Endothelial cell of umbilical vein (primary cell): ENCODE measurements at regions not wholly inside any gene's neighbourhood (a gene's known extent, or its start where the extent isn't known, plus 50 kb on each side); places are given as distances from the start of the nearest gene placed in this dataset.
"Not testable (repeated sequence)": the region's sequence is repeated elsewhere in the genome, so short reads cannot be mapped to it uniquely, and the experiment has no call there.

Experiments used
- BruUV-seq: library from RNA; stranded (reverse); fragments of 400-500 nt; replicated peaks from 2 replicates; lab custom pipeline; 2021; lab: Mats Ljungman, UMichigan
- CTCF ChIA-PET: fragments of 300-600, 350-600 bp; sonication (Branson Sonifier 250); formaldehyde crosslinking; loops from one replicate; lab custom pipeline; 2021; ENCODE audit warnings: antibody characterized with exemption, inconsistent platforms; lab: Charles Lee
- POLR2A ChIA-PET: fragments of 300-600, 350-600 bp; sonication (Branson Sonifier 250); formaldehyde crosslinking; loops from one replicate; lab custom pipeline; 2021; ENCODE audit warnings: antibody characterized with exemption, inconsistent platforms; lab: Charles Lee
- DNase-seq: peaks from one replicate; pipeline ENCODE4 v3.0.0-alpha.2; 2011; ENCODE audit warnings: low read depth, low spot score
- FAIRE-seq: peaks from 2 replicates; lab custom pipeline; 2011; peaks lifted over from hg19 to GRCh38; lab: Jason Lieb, UNC
- H2AFZ ChIP-seq: 2 replicates; pipeline ENCODE4 v1.6.0; 2012; ENCODE audit warnings: low read depth, low read length, control low read depth, inconsistent platforms
- H3K27ac ChIP-seq: 2 replicates; pipeline ENCODE4 v1.5.1; 2011; ENCODE audit warnings: low read depth, mild to moderate bottlenecking, control low read depth, low read length, moderate library complexity; ENCODE audit not compliant: insufficient read depth
- H3K27me3 ChIP-seq, 2 experiments: 2 replicates each; pipeline versions ENCODE4 v1.6.0 to v1.6.1; 2011; ENCODE audit warnings: low read length in 2 of 2, mixed read lengths in 1 of 2; ENCODE audit not compliant: control insufficient read depth in 2 of 2, insufficient read depth in 2 of 2
- H3K36me3 ChIP-seq, 2 experiments: 2 replicates in 1 of 2; 3 replicates in 1 of 2; pipeline ENCODE4 v1.5.1; 2011; ENCODE audit warnings: low read length in 2 of 2, mild to moderate bottlenecking in 1 of 2, moderate library complexity in 1 of 2; ENCODE audit not compliant: control insufficient read depth in 2 of 2, insufficient read depth in 2 of 2; ENCODE audit errors: extremely low read depth in 1 of 2
- H3K4me1 ChIP-seq: 3 replicates; pipeline ENCODE4 v1.5.1; 2011; ENCODE audit warnings: mild to moderate bottlenecking, low read length; ENCODE audit not compliant: control insufficient read depth, insufficient read depth; ENCODE audit errors: extremely low read depth
- H3K4me2 ChIP-seq: 2 replicates; pipeline ENCODE4 v1.6.1; 2011; ENCODE audit warnings: low read length, control low read depth, mixed read lengths; ENCODE audit not compliant: insufficient read depth
- H3K4me3 ChIP-seq, 3 experiments: fragments of 200-600 bp in 1 of 3; sonication (generic), shearing (Covaris generic) in 1 of 3; replicated peaks in 1 of 3; 2 replicates each; pipeline ENCODE4 v1.5.1; 2011 to 2016; ENCODE audit warnings: control low read depth in 3 of 3, low read length in 3 of 3, mild to moderate bottlenecking in 2 of 3, inconsistent platforms in 1 of 3, low read depth in 1 of 3, moderate library complexity in 1 of 3; ENCODE audit not compliant: insufficient read depth in 1 of 3
- H3K79me2 ChIP-seq: 2 replicates; pipeline ENCODE4 v1.6.0; 2012; ENCODE audit warnings: low read length, inconsistent platforms; ENCODE audit not compliant: control insufficient read depth, insufficient read depth
- H3K9ac ChIP-seq: replicated peaks from 2 replicates; pipeline ENCODE3; 2011; ENCODE audit warnings: low read length, control low read depth; ENCODE audit not compliant: insufficient read depth; ENCODE audit errors: extremely low read depth
- H3K9me1 ChIP-seq: replicated peaks from 3 replicates; pipeline ENCODE4 v1.6.0; 2011; ENCODE audit warnings: mild to moderate bottlenecking, low read length; ENCODE audit not compliant: control insufficient read depth, insufficient read depth; ENCODE audit errors: extremely low read depth
- H3K9me3 ChIP-seq: replicated peaks from 2 replicates; pipeline ENCODE4 v1.5.1; 2012; ENCODE audit warnings: low read length, inconsistent platforms; ENCODE audit not compliant: control insufficient read depth, insufficient read depth
- H4K20me1 ChIP-seq: replicated peaks from 2 replicates; pipeline ENCODE3; 2011; ENCODE audit warnings: mild to moderate bottlenecking, low read length; ENCODE audit not compliant: control insufficient read depth, insufficient read depth; ENCODE audit errors: extremely low read depth
- EZH2 ChIP-seq: IDR thresholded peaks from 2 replicates; pipeline ENCODE4 v1.6.1; 2012; ENCODE audit warnings: borderline replicate concordance, low read depth, mild to moderate bottlenecking, moderate library complexity, low read length, inconsistent platforms; ENCODE audit not compliant: severe bottlenecking
- FOS ChIP-seq: IDR thresholded peaks from 2 replicates; pipeline ENCODE4 v1.6.1; 2011; ENCODE audit warnings: mild to moderate bottlenecking, low read length, moderate library complexity, borderline replicate concordance; ENCODE audit not compliant: insufficient read depth
- GATA2 ChIP-seq: IDR thresholded peaks from 2 replicates; pipeline ENCODE4 v1.7.0; 2011; ENCODE audit warnings: low read depth, mild to moderate bottlenecking, moderate library complexity, mixed read lengths, low read length; ENCODE audit not compliant: insufficient read length, insufficient read depth
- JUN ChIP-seq: IDR thresholded peaks from 2 replicates; pipeline ENCODE4 v1.6.1; 2011; ENCODE audit warnings: borderline replicate concordance, low read depth; ENCODE audit not compliant: insufficient read length, insufficient read depth
- MYC ChIP-seq: IDR thresholded peaks from one replicate; pipeline ENCODE4 v1.6.1; 2011; ENCODE audit warnings: mild to moderate bottlenecking, low read depth, low read length
- POLR2A ChIP-seq: IDR thresholded peaks from 2 replicates; pipeline ENCODE4 v1.6.1; 2012; ENCODE audit warnings: low read depth, mild to moderate bottlenecking, control low read depth, low read length
- POLR2AphosphoS5 ChIP-seq: IDR thresholded peaks from 2 replicates; pipeline ENCODE4 v1.6.1; 2012; ENCODE audit warnings: low read depth, mild to moderate bottlenecking, control low read depth, low read length, moderate library complexity; ENCODE audit not compliant: insufficient read depth
- dilution Hi-C: fragments of 300-500 bp; cut with MboI; formaldehyde crosslinking; loops from one replicate; pipeline ENCODE4 v1.15.0; 2019; ENCODE audit warnings: low sequenced_read_pairs; ENCODE audit not compliant: extremely low pct_ligation_motif_present
- intact Hi-C: fragments of 100-400 bp; cut with micrococcal nuclease; formaldehyde crosslinking; loops from one replicate; pipeline ENCODE4 v1.10.0; 2022
- TF ChIP-seq, protein P1 (sequence below): IDR thresholded peaks from 2 replicates; pipeline ENCODE4 v1.6.1; 2011; ENCODE audit not compliant: insufficient read depth, insufficient read length
- TF ChIP-seq, protein P2 (sequence below), 2 donors: IDR thresholded peaks; 1 replicate in 1 of 2; 2 replicates in 1 of 2; pipeline ENCODE4 v1.5.1; 2011; ENCODE audit warnings: low read length in 2 of 2, mild to moderate bottlenecking in 2 of 2, moderate library complexity in 2 of 2, control low read depth in 1 of 2, inconsistent platforms in 1 of 2, low read depth in 1 of 2; ENCODE audit not compliant: insufficient read depth in 1 of 2; ENCODE audit errors: extremely low read depth in 1 of 2

GRCh38 chrX:28124416-28124815 is 143.2 kb upstream of the DCAF8L1 start:
- no peak for DNase-seq
- Histone ChIP-seq H3K36me3 (no peaks in the 10 kb centered on the region), H3K27ac (no peak overlapping the region), H3K9ac (no peak overlapping the region), H3K27me3 (no peaks in the 10 kb centered on the region), H3K9me3 (no peaks in the 10 kb centered on the region), H3K9me1 (no peaks in the 10 kb centered on the region), H3K4me1 (peaks cover 14% of the 10 kb centered on the region), H2AFZ (peak overlapping the region; percentile 16), H3K79me2 (no peaks in the 10 kb centered on the region), H3K4me3 (no peak overlapping the region), H3K4me2 (peak overlapping the region; percentile 16), H4K20me1 (no peaks in the 10 kb centered on the region)
- CTCF ChIA-PET = interaction anchor here (1.1 kb wide), 1 partner anchor 16 kb away, joined by 3 read pairs; no protein-coding TSS in a partner anchor
- FAIRE-seq = peak; percentile 63
- POLR2A ChIA-PET = no interaction called here
- intact Hi-C loops (no loop called here), dilution Hi-C loops (no loop called here)
- BruUV-seq = no TSS peak
- TF ChIP-seq EZH2 (no peak), GATA2 (no peak), MYC (no peak), POLR2AphosphoS5 (no peak), POLR2A (no peak), FOS (no peak), JUN (no peak)
- TF ChIP-seq, protein P1, sequence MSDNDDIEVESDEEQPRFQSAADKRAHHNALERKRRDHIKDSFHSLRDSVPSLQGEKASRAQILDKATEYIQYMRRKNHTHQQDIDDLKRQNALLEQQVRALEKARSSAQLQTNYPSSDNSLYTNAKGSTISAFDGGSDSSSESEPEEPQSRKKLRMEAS = no peak
- TF ChIP-seq, protein P2, sequence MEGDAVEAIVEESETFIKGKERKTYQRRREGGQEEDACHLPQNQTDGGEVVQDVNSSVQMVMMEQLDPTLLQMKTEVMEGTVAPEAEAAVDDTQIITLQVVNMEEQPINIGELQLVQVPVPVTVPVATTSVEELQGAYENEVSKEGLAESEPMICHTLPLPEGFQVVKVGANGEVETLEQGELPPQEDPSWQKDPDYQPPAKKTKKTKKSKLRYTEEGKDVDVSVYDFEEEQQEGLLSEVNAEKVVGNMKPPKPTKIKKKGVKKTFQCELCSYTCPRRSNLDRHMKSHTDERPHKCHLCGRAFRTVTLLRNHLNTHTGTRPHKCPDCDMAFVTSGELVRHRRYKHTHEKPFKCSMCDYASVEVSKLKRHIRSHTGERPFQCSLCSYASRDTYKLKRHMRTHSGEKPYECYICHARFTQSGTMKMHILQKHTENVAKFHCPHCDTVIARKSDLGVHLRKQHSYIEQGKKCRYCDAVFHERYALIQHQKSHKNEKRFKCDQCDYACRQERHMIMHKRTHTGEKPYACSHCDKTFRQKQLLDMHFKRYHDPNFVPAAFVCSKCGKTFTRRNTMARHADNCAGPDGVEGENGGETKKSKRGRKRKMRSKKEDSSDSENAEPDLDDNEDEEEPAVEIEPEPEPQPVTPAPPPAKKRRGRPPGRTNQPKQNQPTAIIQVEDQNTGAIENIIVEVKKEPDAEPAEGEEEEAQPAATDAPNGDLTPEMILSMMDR (IDR thresholded peaks at IDR 0.05; ENCODE audit: extremely low read depth in 1 of 2, insufficient read depth in 1 of 2, low read depth in 1 of 2, low read length in 2 of 2) = no peak

GRCh38 chrX:28120580-28121245 is 139.5 kb upstream of the DCAF8L1 start:
- intact Hi-C loops, POLR2A ChIA-PET: not testable (repeated sequence)

More at GRCh38 chrX:28120580-28121245, 139.5 kb upstream of the DCAF8L1 start:
- H4K20me1 ChIP-seq, H3K9me1 ChIP-seq, H3K9ac ChIP-seq, FAIRE-seq, dilution Hi-C loops, H3K4me1 ChIP-seq, H3K4me3 ChIP-seq, CTCF ChIA-PET, H3K79me2 ChIP-seq, H3K36me3 ChIP-seq, H2AFZ ChIP-seq, H3K27ac ChIP-seq, DNase-seq, BruUV-seq, H3K27me3 ChIP-seq, H3K9me3 ChIP-seq, H3K4me2 ChIP-seq: not testable (repeated sequence)
